OCI-LY7 (cell line): ENCODE measurements at regions not wholly inside any gene's neighbourhood (a gene's known extent, or its start where the extent isn't known, plus 50 kb on each side); places are given as distances from the start of the nearest gene placed in this dataset.

Experiments used
- BruUV-seq: library from RNA; stranded (reverse); fragments of 400-500 nt; replicated peaks from 2 replicates; lab custom pipeline; 2021; lab: Mats Ljungman, UMichigan
- CTCF ChIA-PET: fragments of 300-600 bp; sonication (Branson Sonifier 250); formaldehyde crosslinking; loops from one replicate; lab custom pipeline; 2022; ENCODE audit warnings: antibody characterized with exemption; ENCODE audit not compliant: unreplicated experiment; lab: Charles Lee
- POLR2A ChIA-PET: fragments of 300-600 bp; sonication (Branson Sonifier 250); formaldehyde crosslinking; loops from one replicate; lab custom pipeline; 2022; ENCODE audit warnings: antibody characterized with exemption; lab: Charles Lee
- DNase-seq: peaks from one replicate; pipeline ENCODE4 v3.0.0-alpha.2; 2015; ENCODE audit warnings: low spot score
- H2AFZ ChIP-seq: fragments of 200-600 bp; sonication (generic), shearing (Covaris generic); 2 replicates; pipeline ENCODE4 v1.6.1; 2014; ENCODE audit warnings: mild to moderate bottlenecking, antibody characterized with exemption, low read length, moderate library complexity
- H3K27ac ChIP-seq: fragments of 200-600 bp; sonication (generic); 2 replicates; pipeline ENCODE4 v1.5.1; 2014; ENCODE audit warnings: mixed run types, low read depth, mild to moderate bottlenecking, moderate library complexity, low read length, inconsistent platforms; ENCODE audit not compliant: poor library complexity, severe bottlenecking
- H3K36me3 ChIP-seq: fragments of 200-600 bp; sonication (generic); 2 replicates; pipeline ENCODE4 v1.6.1; 2014; ENCODE audit warnings: mild to moderate bottlenecking, antibody characterized with exemption, low read length, moderate library complexity, mixed read lengths; ENCODE audit not compliant: insufficient read depth
- H3K4me1 ChIP-seq: fragments of 200-600 bp; sonication (generic); 2 replicates; pipeline ENCODE4 v1.5.1; 2014; ENCODE audit warnings: mild to moderate bottlenecking, low read length; ENCODE audit not compliant: insufficient read depth, poor library complexity, severe bottlenecking
- H3K4me2 ChIP-seq: fragments of 200-600 bp; sonication (generic); 2 replicates; pipeline ENCODE4 v1.6.1; 2014; ENCODE audit warnings: mild to moderate bottlenecking, low read length
- H3K4me3 ChIP-seq: fragments of 200-600 bp; sonication (generic); 2 replicates; pipeline ENCODE4 v1.5.1; 2014; ENCODE audit warnings: mild to moderate bottlenecking, low read depth, low read length; ENCODE audit not compliant: poor library complexity, severe bottlenecking
- H3K79me2 ChIP-seq: fragments of 200-600 bp; sonication (generic); 2 replicates; pipeline ENCODE4 v1.6.1; 2016; ENCODE audit warnings: low read depth, mild to moderate bottlenecking, low read length, moderate library complexity, mixed read lengths; ENCODE audit not compliant: insufficient read depth
- H3K9me2 ChIP-seq: fragments of 200-600 bp; sonication (generic); 2 replicates; pipeline ENCODE4 v1.6.1; 2016; ENCODE audit warnings: mild to moderate bottlenecking, low read length, mixed read lengths; ENCODE audit not compliant: insufficient read depth
- H3K9me3 ChIP-seq: fragments of 200-600 bp; sonication (generic); 2 replicates; pipeline ENCODE4 v1.6.1; 2014; ENCODE audit warnings: mild to moderate bottlenecking, mixed run types, low read length, mixed read lengths
- H4K20me1 ChIP-seq: fragments of 200-600 bp; sonication (generic); 2 replicates; pipeline ENCODE4 v1.6.1; 2014; ENCODE audit warnings: mild to moderate bottlenecking, antibody characterized with exemption, low read length, moderate library complexity, mixed read lengths; ENCODE audit not compliant: insufficient read depth
- CTCF ChIP-seq: fragments of 200-600 bp; sonication (generic); conservative IDR thresholded peaks from 2 replicates; pipeline ENCODE4 v1.5.1; 2014; ENCODE audit warnings: mild to moderate bottlenecking, antibody characterized with exemption, low read length, moderate library complexity, mixed read lengths
- EZH2phosphoT487 ChIP-seq: fragments of 200-600 bp; sonication (generic); IDR thresholded peaks from 2 replicates; pipeline ENCODE4 v1.6.1; 2018; ENCODE audit warnings: low read depth, borderline replicate concordance, mild to moderate bottlenecking, mixed run types, antibody characterized with exemption, low read length, moderate library complexity, mixed read lengths
- intact Hi-C: fragments of 100-400 bp; cut with micrococcal nuclease; formaldehyde crosslinking; loops from one replicate; pipeline ENCODE4 v1.10.0; 2022; ENCODE audit not compliant: unreplicated experiment

- TF ChIP-seq CTCF (no peak), EZH2phosphoT487 (no peak)
- Histone ChIP-seq H4K20me1 (no peaks in the 10 kb centered on the region), H3K27ac (no peak overlapping the region), H3K9me2 (no peaks in the 10 kb centered on the region), H3K36me3 (no peaks in the 10 kb centered on the region), H3K79me2 (no peaks in the 10 kb centered on the region), H3K4me1 (no peaks in the 10 kb centered on the region), H3K9me3 (no peaks in the 10 kb centered on the region), H3K4me2 (no peak overlapping the region), H3K4me3 (no peak overlapping the region), H2AFZ (no peak overlapping the region)
- intact Hi-C loops = no loop called here
- CTCF ChIA-PET = no interaction called here
- POLR2A ChIA-PET = no interaction called here
- no TSS peak for BruUV-seq
- DNase-seq = no peak
These were observed 153.5 kb upstream of the CTTNBP2NL start for GRCh38 chr1:112242470-112242869.

DNA sequence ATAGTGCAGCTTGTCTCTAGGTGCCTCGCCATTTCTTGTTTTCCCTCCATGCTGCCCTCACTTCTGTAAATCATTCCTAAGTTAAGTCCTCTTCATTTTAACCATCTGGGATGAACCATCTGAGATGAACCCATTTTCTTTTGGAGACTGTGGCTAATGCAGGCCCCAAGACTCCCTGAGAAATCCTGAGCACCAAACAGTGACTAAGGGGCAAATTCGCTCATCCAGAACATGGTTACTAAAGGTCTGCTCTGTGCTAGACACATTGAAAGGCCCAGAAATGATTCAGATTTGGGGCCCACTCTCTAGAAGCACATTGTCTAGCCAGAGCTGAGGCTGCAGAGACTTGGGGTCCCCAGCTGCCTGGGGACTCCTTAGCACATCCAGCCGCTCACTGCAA, 151.9 kb upstream of the CTTNBP2NL start:
- no peak for TF ChIP-seq EZH2phosphoT487
- TF ChIP-seq CTCF = no peak
- H3K79me2 ChIP-seq = no peaks in the 10 kb centered on the region
- CTCF ChIA-PET = no interaction called here

DNA sequence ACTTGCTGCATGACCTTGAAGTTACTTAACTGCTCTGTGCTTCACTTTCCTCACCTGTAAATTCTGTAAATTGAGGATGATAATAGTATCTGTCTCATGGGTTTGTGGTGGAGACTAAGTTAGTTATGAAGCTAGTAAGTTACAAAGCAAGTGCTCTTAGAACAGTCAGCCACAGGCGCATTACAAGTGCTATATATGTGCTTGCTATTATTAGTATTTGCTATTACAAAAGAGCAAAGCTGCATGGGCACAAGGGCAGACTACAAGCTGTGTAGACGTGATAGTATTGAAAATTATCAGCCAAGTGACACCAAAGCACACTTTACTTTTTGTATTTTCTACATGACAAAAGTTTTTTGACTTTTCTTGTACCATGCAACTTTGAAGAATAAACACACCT, 150.9 kb upstream of the CTTNBP2NL start:
- H3K79me2 ChIP-seq = no peaks in the 10 kb centered on the region
- POLR2A ChIA-PET = no interaction called here
- H3K9me3 ChIP-seq = no peaks in the 10 kb centered on the region

More for the DNA sequence above, 151.9 kb upstream of the CTTNBP2NL start:
- no TSS peak for BruUV-seq
- intact Hi-C loops = no loop called here
- no peak overlapping the region for H3K4me3 ChIP-seq
- no peaks in the 10 kb centered on the region for H3K36me3 ChIP-seq
- DNase-seq = no peak
- no peak overlapping the region for H3K27ac ChIP-seq
- POLR2A ChIA-PET = no interaction called here
- no peaks in the 10 kb centered on the region for H3K4me1 ChIP-seq
- no peak overlapping the region for H3K4me2 ChIP-seq
- H3K9me3 ChIP-seq = no peaks in the 10 kb centered on the region
- H4K20me1 ChIP-seq = no peaks in the 10 kb centered on the region
- H2AFZ ChIP-seq = no peak overlapping the region
- no peaks in the 10 kb centered on the region for H3K9me2 ChIP-seq

More for the DNA sequence above, 150.9 kb upstream of the CTTNBP2NL start:
- Histone ChIP-seq H3K4me1 (no peaks in the 10 kb centered on the region), H3K9me2 (no peaks in the 10 kb centered on the region), H3K4me3 (no peak overlapping the region), H4K20me1 (no peaks in the 10 kb centered on the region), H3K36me3 (no peaks in the 10 kb centered on the region), H3K4me2 (no peak overlapping the region), H2AFZ (no peak overlapping the region), H3K27ac (no peak overlapping the region)
- DNase-seq = no peak
- no TSS peak for BruUV-seq
- intact Hi-C loops = no loop called here
- CTCF ChIA-PET = no interaction called here
- TF ChIP-seq CTCF (no peak), EZH2phosphoT487 (no peak)
